ENCODE measurements at regions not wholly inside any gene's neighbourhood (a gene's known extent, or its start where the extent isn't known, plus 50 kb on each side); places are given as distances from the start of the nearest gene placed in this dataset.

GRCh38 chr3:146770881-146771280 is 165.7 kb upstream of the PLSCR5 start (continued):
- TF ChIP-seq, protein P1, sequence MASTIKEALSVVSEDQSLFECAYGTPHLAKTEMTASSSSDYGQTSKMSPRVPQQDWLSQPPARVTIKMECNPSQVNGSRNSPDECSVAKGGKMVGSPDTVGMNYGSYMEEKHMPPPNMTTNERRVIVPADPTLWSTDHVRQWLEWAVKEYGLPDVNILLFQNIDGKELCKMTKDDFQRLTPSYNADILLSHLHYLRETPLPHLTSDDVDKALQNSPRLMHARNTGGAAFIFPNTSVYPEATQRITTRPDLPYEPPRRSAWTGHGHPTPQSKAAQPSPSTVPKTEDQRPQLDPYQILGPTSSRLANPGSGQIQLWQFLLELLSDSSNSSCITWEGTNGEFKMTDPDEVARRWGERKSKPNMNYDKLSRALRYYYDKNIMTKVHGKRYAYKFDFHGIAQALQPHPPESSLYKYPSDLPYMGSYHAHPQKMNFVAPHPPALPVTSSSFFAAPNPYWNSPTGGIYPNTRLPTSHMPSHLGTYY (CRISPR knock-in tag; IDR thresholded peaks at IDR 0.05), result no peak
- TF ChIP-seq USF2 (CRISPR knock-in tag; IDR thresholded peaks at IDR 0.05) (no peak), CTCF (IDR thresholded peaks at IDR 0.05) (no peak), ATF1 (CRISPR knock-in tag; IDR thresholded peaks at IDR 0.05) (no peak)
- TF ChIP-seq, protein P2, sequence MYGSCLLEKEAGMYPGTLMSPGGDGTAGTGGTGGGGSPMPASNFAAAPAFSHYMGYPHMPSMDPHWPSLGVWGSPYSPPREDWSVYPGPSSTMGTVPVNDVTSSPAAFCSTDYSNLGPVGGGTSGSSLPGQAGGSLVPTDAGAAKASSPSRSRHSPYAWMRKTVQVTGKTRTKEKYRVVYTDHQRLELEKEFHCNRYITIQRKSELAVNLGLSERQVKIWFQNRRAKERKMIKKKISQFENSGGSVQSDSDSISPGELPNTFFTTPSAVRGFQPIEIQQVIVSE (CRISPR knock-in tag; IDR thresholded peaks at IDR 0.05; ENCODE audit: borderline replicate concordance), result no peak
- TF ChIP-seq, protein P3, sequence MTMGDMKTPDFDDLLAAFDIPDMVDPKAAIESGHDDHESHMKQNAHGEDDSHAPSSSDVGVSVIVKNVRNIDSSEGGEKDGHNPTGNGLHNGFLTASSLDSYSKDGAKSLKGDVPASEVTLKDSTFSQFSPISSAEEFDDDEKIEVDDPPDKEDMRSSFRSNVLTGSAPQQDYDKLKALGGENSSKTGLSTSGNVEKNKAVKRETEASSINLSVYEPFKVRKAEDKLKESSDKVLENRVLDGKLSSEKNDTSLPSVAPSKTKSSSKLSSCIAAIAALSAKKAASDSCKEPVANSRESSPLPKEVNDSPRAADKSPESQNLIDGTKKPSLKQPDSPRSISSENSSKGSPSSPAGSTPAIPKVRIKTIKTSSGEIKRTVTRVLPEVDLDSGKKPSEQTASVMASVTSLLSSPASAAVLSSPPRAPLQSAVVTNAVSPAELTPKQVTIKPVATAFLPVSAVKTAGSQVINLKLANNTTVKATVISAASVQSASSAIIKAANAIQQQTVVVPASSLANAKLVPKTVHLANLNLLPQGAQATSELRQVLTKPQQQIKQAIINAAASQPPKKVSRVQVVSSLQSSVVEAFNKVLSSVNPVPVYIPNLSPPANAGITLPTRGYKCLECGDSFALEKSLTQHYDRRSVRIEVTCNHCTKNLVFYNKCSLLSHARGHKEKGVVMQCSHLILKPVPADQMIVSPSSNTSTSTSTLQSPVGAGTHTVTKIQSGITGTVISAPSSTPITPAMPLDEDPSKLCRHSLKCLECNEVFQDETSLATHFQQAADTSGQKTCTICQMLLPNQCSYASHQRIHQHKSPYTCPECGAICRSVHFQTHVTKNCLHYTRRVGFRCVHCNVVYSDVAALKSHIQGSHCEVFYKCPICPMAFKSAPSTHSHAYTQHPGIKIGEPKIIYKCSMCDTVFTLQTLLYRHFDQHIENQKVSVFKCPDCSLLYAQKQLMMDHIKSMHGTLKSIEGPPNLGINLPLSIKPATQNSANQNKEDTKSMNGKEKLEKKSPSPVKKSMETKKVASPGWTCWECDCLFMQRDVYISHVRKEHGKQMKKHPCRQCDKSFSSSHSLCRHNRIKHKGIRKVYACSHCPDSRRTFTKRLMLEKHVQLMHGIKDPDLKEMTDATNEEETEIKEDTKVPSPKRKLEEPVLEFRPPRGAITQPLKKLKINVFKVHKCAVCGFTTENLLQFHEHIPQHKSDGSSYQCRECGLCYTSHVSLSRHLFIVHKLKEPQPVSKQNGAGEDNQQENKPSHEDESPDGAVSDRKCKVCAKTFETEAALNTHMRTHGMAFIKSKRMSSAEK (CRISPR knock-in tag; IDR thresholded peaks at IDR 0.05; ENCODE audit: borderline replicate concordance), result no peak
- TF ChIP-seq, protein P4, sequence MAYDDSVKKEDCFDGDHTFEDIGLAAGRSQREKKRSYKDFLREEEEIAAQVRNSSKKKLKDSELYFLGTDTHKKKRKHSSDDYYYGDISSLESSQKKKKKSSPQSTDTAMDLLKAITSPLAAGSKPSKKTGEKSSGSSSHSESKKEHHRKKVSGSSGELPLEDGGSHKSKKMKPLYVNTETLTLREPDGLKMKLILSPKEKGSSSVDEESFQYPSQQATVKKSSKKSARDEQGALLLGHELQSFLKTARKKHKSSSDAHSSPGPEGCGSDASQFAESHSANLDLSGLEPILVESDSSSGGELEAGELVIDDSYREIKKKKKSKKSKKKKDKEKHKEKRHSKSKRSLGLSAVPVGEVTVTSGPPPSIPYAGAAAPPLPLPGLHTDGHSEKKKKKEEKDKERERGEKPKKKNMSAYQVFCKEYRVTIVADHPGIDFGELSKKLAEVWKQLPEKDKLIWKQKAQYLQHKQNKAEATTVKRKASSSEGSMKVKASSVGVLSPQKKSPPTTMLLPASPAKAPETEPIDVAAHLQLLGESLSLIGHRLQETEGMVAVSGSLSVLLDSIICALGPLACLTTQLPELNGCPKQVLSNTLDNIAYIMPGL (CRISPR knock-in tag; IDR thresholded peaks at IDR 0.05), result no peak

GRCh38 chr3:146770301-146770700 is 165.2 kb upstream of the PLSCR5 start:
- CTCF ChIA-PET, result no interaction called here
- Mint-ChIP-seq H3K9me3 (peaks cover 25% of the 10 kb centered on the region), H3K36me3 (peaks cover 16% of the 10 kb centered on the region), H3K4me1 (no peaks in the 10 kb centered on the region), H3K4me3 (no peak overlapping the region), H3K27ac (no peak overlapping the region), H3K27me3 (ENCODE audit: low read depth) (peaks cover 16% of the 10 kb centered on the region)
- POLR2A ChIA-PET, result no interaction called here
- no peak for DNase-seq (ENCODE audit: low spot score)
- TF ChIP-seq NR2C2 (CRISPR knock-in tag; IDR thresholded peaks at IDR 0.05) (no peak), PRRX2 (CRISPR knock-in tag; IDR thresholded peaks at IDR 0.05) (no peak), OVOL2 (CRISPR knock-in tag; IDR thresholded peaks at IDR 0.05; ENCODE audit: borderline replicate concordance) (no peak), ETV6 (CRISPR knock-in tag; IDR thresholded peaks at IDR 0.05) (no peak), IRF2 (CRISPR knock-in tag; IDR thresholded peaks at IDR 0.05; ENCODE audit: borderline replicate concordance, low read depth) (no peak), CBFB (CRISPR knock-in tag; IDR thresholded peaks at IDR 0.05; ENCODE audit: low read depth) (no peak), ZNF423 (CRISPR knock-in tag; IDR thresholded peaks at IDR 0.05) (no peak), ZNF416 (CRISPR knock-in tag; IDR thresholded peaks at IDR 0.05) (no peak), AFF4 (CRISPR knock-in tag; IDR thresholded peaks at IDR 0.05; ENCODE audit: borderline replicate concordance) (no peak), ZBTB21 (CRISPR knock-in tag; IDR thresholded peaks at IDR 0.05; ENCODE audit: borderline replicate concordance) (no peak)
- ATAC-seq, result no peak

Data from WTC11 (cell line).